ENCODE measurements at regions not wholly inside any gene's neighbourhood (a gene's known extent, or its start where the extent isn't known, plus 50 kb on each side); places are given as distances from the start of the nearest gene placed in this dataset.

DNA sequence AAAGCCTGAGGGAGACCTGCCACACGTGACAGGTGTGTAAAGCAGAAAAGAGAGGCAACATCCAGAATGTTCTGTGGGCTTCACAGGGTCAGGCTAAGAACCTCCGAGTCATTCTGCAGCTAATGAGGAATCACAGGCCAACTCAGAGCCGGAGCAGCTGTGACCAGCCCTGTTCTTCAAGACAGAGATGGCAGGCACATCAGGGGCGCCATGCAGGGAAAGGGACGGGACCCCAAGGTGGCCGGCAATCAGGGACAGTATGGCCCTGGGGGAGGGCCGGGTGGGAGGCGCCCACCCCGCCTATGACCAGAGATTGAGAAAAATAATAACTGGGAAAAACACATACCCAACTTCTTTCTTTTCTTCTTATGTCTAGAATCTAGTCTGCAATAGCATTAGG is 316.7 kb upstream of the SALL3 start:
- TF ChIP-seq, protein P1, sequence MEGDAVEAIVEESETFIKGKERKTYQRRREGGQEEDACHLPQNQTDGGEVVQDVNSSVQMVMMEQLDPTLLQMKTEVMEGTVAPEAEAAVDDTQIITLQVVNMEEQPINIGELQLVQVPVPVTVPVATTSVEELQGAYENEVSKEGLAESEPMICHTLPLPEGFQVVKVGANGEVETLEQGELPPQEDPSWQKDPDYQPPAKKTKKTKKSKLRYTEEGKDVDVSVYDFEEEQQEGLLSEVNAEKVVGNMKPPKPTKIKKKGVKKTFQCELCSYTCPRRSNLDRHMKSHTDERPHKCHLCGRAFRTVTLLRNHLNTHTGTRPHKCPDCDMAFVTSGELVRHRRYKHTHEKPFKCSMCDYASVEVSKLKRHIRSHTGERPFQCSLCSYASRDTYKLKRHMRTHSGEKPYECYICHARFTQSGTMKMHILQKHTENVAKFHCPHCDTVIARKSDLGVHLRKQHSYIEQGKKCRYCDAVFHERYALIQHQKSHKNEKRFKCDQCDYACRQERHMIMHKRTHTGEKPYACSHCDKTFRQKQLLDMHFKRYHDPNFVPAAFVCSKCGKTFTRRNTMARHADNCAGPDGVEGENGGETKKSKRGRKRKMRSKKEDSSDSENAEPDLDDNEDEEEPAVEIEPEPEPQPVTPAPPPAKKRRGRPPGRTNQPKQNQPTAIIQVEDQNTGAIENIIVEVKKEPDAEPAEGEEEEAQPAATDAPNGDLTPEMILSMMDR (IDR thresholded peaks at IDR 0.05): no peak
- peaks cover 0 to 15% of the 10 kb centered on the region in 2 donors for H3K27me3 ChIP-seq
- intact Hi-C loops (cut with DNase I): no loop called here
- DNase-seq (no peak), ATAC-seq (no peak)
- H3K4me1 ChIP-seq: no peaks in the 10 kb centered on the region
- H3K4me3 ChIP-seq: no peak overlapping the region
- no peak overlapping the region for H3K27ac ChIP-seq
- H3K36me3 ChIP-seq: no peaks in the 10 kb centered on the region
- H3K9me3 ChIP-seq: no peaks in the 10 kb centered on the region

DNA sequence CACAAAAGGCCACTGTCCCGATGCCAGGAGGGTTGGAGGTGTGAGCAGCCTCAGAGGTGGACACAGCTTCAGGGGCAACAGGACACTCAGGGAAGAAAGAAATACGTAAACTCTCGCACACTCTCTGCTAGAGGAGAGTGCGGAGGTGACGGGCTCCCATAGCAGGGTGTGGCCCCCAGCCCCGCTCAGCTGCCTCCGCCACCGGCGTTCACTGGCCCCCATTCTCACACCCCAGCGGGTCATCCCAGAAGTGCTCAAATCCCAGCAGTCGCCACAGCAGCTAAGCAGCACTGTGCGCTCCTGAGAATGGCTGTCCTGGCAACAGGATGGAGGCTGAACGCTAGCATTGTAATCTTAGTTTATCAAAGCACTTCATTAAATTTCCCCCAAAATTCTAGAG is 315.6 kb upstream of the SALL3 start:
- H3K4me3 ChIP-seq: no peak overlapping the region
- intact Hi-C loops (cut with DNase I): no loop called here
- no peak overlapping the region for H3K27ac ChIP-seq
- peaks cover 0 to 13% of the 10 kb centered on the region in 2 donors for H3K27me3 ChIP-seq
- H3K9me3 ChIP-seq: no peaks in the 10 kb centered on the region
- H3K4me1 ChIP-seq: no peaks in the 10 kb centered on the region
- no peak for DNase-seq
- no peaks in the 10 kb centered on the region for H3K36me3 ChIP-seq
- no peak for ATAC-seq
- TF ChIP-seq, protein P1 (IDR thresholded peaks at IDR 0.05): no peak

DNA sequence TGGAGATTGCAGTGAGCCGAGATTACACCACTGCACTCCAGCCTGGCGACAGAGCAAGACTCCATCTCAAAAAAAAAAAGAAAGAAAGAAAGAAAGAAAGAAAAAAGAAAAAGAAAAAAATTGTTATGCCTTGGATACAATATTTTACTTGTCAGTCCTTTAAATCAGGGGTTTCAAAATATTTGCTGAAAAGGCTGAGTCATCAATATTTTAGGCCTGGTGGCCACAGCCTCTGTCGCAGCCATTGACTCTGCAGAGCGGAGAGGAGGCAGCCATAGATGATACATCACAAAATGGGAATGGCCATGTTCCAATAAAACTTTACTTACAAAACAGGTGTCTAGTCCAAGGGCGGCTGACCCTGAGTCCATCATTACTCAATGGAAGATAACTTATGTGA is 314.8 kb upstream of the SALL3 start:
- TF ChIP-seq, protein P1 (IDR thresholded peaks at IDR 0.05): no peak
- no peaks in the 10 kb centered on the region for H3K4me1 ChIP-seq
- H3K27me3 ChIP-seq: peaks cover 0 to 5% of the 10 kb centered on the region in 2 donors
- no peaks in the 10 kb centered on the region for H3K36me3 ChIP-seq
- DNase-seq (no peak), ATAC-seq (no peak)
- H3K9me3 ChIP-seq: no peaks in the 10 kb centered on the region
- no peak overlapping the region for H3K4me3 ChIP-seq
- intact Hi-C loops (cut with DNase I): no loop called here
- no peak overlapping the region for H3K27ac ChIP-seq

GRCh38 chr18:78665644-78666043 is 314.0 kb upstream of the SALL3 start:
- intact Hi-C loops (cut with DNase I): no loop called here
- ATAC-seq (no peak), DNase-seq (no peak)
- Histone ChIP-seq H3K9me3 (no peaks in the 10 kb centered on the region), H3K4me1 (no peaks in the 10 kb centered on the region), H3K36me3 (no peaks in the 10 kb centered on the region), H3K27ac (no peak overlapping the region), H3K27me3 (peaks cover 0 to under 1% of the 10 kb centered on the region in 2 donors), H3K4me3 (no peak overlapping the region)
- TF ChIP-seq, protein P1 (IDR thresholded peaks at IDR 0.05): no peak

GRCh38 chr18:78666666-78667335 is 312.8 kb upstream of the SALL3 start:
- no peak for ATAC-seq

More at GRCh38 chr18:78666666-78667335, 312.8 kb upstream of the SALL3 start:
- intact Hi-C loops (cut with DNase I): no loop called here
- H3K27me3 ChIP-seq: peaks cover 0 to 4% of the 10 kb centered on the region in 2 donors
- TF ChIP-seq, protein P1 (IDR thresholded peaks at IDR 0.05): no peak
- no peak overlapping the region for H3K27ac ChIP-seq
- H3K36me3 ChIP-seq: no peaks in the 10 kb centered on the region
- DNase-seq: no peak
- no peak overlapping the region for H3K4me3 ChIP-seq
- H3K4me1 ChIP-seq: no peaks in the 10 kb centered on the region
- H3K9me3 ChIP-seq: no peaks in the 10 kb centered on the region

Data from left lung (tissue), 4 donors.